BJ (cell line): ENCODE measurements at regions not wholly inside any gene's neighbourhood (a gene's known extent, or its start where the extent isn't known, plus 50 kb on each side); places are given as distances from the start of the nearest gene placed in this dataset.

Source experiments
- CTCF ChIA-PET: fragments of 350-600 bp; formaldehyde crosslinking; extraction: SDS; loops from one replicate; lab custom pipeline; 2021; ENCODE audit warnings: antibody characterized with exemption, inconsistent platforms; lab: Yijun Ruan, JAX
- POLR2A ChIA-PET: fragments of 300-600 bp; sonication (Branson Sonifier 250); formaldehyde crosslinking; extraction: SDS; loops from one replicate; lab custom pipeline; 2021; ENCODE audit warnings: antibody characterized with exemption; lab: Charles Lee
- DNase-seq: peaks from one replicate; pipeline ENCODE4 v3.0.0-alpha.2; 2011; ENCODE audit warnings: low read depth
- H3K27me3 ChIP-seq: 2 replicates; pipeline ENCODE4 v1.6.0; 2011; ENCODE audit warnings: low read length; ENCODE audit not compliant: control insufficient read depth, insufficient read depth
- H3K36me3 ChIP-seq: 2 replicates; pipeline ENCODE4 v1.5.1; 2011; ENCODE audit warnings: low read length; ENCODE audit not compliant: control insufficient read depth, insufficient read depth
- H3K4me3 ChIP-seq: 2 replicates; pipeline ENCODE4 v1.5.1; 2011; ENCODE audit warnings: low read depth, mild to moderate bottlenecking, control low read depth, low read length
- CTCF ChIP-seq: IDR thresholded peaks from 2 replicates; pipeline ENCODE4 v1.5.1; 2011; ENCODE audit warnings: low read depth, mild to moderate bottlenecking, control low read depth, inconsistent platforms, low read length, moderate library complexity; ENCODE audit not compliant: insufficient read depth

- POLR2A ChIA-PET: no interaction called here
- TF ChIP-seq CTCF: no peak
- CTCF ChIA-PET: interaction anchor here (1.5 kb wide), 1 partner anchor 258 kb away, joined by 3 read pairs; no protein-coding TSS in a partner anchor
- no peak for DNase-seq
- Histone ChIP-seq H3K27me3 (no peaks in the 10 kb centered on the region), H3K36me3 (no peaks in the 10 kb centered on the region; the same call in 1 of the 2 replicates), H3K4me3 (no peak overlapping the region)
Observed at GRCh38 chr9:109894473-109894872, 114.5 kb downstream of the PALM2AKAP2 start.

DNA sequence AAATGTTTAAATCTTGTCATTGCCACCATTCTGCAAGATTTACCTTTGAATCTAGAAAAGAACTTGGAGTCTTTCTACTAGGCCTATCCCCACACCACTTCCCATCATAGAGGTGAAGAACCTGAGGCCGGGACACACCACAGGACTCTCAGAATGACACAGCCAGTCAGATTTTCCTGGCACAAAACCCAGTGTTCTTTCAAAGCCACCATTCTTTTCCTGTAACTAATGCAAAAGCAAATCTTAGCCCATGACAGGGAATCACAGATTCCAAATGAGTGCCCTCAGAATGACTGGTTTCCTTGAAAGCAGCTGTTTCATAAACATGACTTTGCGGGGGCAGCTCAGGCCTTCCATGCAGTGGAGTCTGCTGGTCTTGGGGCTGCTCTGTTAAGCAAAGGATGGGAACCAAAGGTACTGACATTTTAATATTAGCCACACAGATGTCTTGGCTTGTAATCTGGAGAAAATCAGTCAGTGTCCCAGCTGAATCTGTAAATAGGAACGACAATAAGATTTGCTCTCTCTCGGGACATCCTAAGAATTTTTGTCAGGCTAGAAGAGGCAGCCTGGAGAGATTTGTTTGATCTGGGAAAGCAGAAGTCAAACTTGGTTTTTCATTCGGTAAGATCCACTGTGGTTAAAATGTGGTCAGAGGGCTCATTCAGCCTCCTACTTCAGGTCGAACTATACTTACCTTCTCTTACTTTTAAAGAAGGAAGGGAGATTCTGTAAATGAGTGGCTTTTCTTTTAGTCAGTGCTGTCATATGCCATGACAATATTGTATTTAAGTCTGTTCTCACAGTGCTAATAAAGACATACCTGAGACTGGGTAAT is 115.1 kb downstream of the PALM2AKAP2 start:
- ChIA-PET POLR2A (no interaction called here), CTCF (interaction anchor here (0.9 to 1.8 kb wide), 3 partner anchors 7 to 257 kb away, joined by 3 to 7 read pairs (median 3); no protein-coding TSS in a partner anchor)
- TF ChIP-seq CTCF: no peak
- Histone ChIP-seq H3K4me3 (no peak overlapping the region), H3K36me3 (no peaks in the 10 kb centered on the region; the same call in 1 of the 2 replicates), H3K27me3 (no peaks in the 10 kb centered on the region)
- DNase-seq: peak; percentile 33

DNA sequence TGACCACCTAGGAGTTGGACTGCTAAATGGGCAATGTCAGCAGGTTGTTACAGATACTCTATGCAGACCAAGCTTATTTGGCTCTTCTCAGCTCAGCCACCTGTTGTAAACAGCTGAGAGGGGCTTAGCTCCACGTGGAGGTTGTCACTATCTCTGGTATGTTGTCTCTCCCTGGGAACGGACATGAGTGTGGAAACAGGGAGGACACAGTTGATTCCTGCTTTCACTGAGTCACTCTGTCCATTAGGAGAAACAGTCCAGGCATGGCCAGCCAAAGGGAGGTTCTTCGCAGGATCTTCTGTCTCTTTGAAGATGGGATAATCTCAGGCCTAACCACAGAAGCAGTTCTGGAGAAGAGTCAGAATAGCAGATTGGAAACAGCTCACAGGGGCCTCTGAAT is 121.2 kb downstream of the PALM2AKAP2 start:
- H3K36me3 ChIP-seq: no peaks in the 10 kb centered on the region
- no peak overlapping the region for H3K4me3 ChIP-seq
- no peaks in the 10 kb centered on the region for H3K27me3 ChIP-seq
- ChIA-PET CTCF (interaction anchor here (0.9 to 6.2 kb wide), 6 partner anchors 13 to 327 kb away, joined by 3 to 34 read pairs (median 7); no protein-coding TSS in a partner anchor), POLR2A (no interaction called here)
- TF ChIP-seq CTCF: no peak
- no peak for DNase-seq

GRCh38 chr9:109903515-109904138 is 123.6 kb downstream of the PALM2AKAP2 start:
- Histone ChIP-seq H3K27me3 (no peaks in the 10 kb centered on the region), H3K36me3 (no peaks in the 10 kb centered on the region), H3K4me3 (no peak overlapping the region)
- ChIA-PET POLR2A (no interaction called here), CTCF (interaction anchor here (0.6 to 6.2 kb wide), 41 partner anchors 9 to 978 kb away, joined by 3 to 34 read pairs (median 3); no protein-coding TSS in a partner anchor)
- peak; percentile 77 for TF ChIP-seq CTCF
- DNase-seq: no peak

- no peaks in the 10 kb centered on the region for H3K36me3 ChIP-seq
- CTCF ChIA-PET: interaction anchor here (1.0 to 6.2 kb wide), 9 partner anchors 12 to 293 kb away, joined by 3 to 33 read pairs (median 6); no protein-coding TSS in a partner anchor
- DNase-seq: peak; percentile 35
- H3K27me3 ChIP-seq: no peaks in the 10 kb centered on the region
- TF ChIP-seq CTCF: no peak
- H3K4me3 ChIP-seq: no peak overlapping the region
- POLR2A ChIA-PET: no interaction called here
Observed at GRCh38 chr9:109904666-109905065, 124.7 kb downstream of the PALM2AKAP2 start.
